Umbilical cord (tissue), 1 donor: ENCODE measurements at regions not wholly inside any gene's neighbourhood (a gene's known extent, or its start where the extent isn't known, plus 50 kb on each side); places are given as distances from the start of the nearest gene placed in this dataset.
"Not testable (repeated sequence)": the region's sequence is repeated elsewhere in the genome, so short reads cannot be mapped to it uniquely, and the experiment has no call there.

Experiments
- DNase-seq: peaks from one replicate; pipeline ENCODE4 v3.0.0-alpha.2; 2015; ENCODE audit warnings: low spot score

DNA sequence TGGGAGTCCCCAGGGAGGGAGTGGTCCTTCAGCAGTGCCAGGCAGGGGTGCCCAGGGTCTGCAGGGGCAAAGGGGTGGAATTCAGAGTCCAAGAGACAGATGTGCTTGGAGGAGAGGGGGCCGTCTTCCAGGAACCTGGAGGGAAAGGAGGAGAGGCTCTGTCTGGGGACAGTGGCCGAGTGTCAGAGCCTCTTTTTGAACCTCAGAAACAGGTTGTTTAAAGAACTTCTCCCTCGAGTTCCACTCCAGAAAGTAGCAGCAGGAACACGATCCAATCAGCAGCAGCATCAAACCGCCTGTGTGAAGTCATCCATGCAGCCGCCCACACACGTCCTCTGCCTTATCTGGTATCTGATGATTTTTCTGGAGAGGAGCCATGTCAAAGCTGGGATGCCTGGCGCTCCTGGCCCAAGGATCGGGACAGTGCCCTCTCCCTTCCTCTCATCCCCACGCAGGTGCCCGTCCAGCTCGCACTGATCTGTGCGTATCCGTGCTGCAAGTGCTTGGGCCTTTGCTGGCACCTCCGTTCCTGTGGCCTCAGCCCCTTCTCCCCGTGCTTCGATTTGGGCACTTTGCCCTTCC, 205.1 kb downstream of the NDUFA10 start:
- DNase-seq: no peak

DNA sequence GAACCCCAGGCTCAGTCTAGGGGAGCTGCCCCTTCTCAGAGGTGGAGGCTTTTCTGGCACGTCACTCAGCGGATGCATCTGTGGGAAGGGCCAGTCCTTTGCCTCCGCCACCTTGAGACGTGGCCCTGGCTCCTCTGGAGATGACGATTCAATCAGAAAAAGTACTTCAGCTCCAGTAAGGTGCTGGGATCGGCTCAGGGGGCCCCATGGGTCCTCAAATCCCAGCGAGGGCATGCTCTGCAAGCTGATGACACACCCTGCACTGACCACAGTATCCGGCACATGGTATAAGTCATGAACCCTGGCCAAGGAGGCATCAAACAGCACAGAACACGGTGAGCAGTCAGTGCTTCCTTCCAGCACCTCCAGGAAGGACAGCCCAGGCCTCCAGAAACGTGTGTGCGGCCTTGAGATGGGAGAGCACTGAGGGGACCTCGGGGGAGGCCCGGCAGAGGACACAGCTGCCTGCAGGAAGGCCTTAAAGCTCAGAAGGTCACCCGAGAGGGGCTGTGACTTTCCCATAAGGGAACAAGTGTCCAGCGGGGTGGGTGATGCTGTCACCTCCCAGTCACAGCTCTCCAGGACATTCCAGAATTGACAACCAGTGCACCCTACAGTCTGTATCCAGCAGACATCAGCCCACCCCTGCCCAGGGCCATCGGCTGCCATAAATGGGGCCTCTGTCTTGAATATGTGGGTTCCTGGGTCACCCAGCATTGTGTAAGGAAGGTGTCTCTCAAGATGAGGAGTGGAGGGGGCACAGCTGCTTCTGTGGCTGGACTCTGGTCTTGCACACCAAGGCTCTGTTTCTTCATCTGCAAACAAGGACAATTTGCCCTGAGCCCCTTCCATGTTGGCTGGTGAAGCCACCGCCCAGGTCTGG, 205.8 kb downstream of the NDUFA10 start:
- no peak for DNase-seq

- DNase-seq: no peak
Observed at GRCh38 chr2:239818531-239819011, 206.6 kb downstream of the NDUFA10 start.

GRCh38 chr2:239818086-239818485, 207.1 kb downstream of the NDUFA10 start:
- no peak for DNase-seq

DNA sequence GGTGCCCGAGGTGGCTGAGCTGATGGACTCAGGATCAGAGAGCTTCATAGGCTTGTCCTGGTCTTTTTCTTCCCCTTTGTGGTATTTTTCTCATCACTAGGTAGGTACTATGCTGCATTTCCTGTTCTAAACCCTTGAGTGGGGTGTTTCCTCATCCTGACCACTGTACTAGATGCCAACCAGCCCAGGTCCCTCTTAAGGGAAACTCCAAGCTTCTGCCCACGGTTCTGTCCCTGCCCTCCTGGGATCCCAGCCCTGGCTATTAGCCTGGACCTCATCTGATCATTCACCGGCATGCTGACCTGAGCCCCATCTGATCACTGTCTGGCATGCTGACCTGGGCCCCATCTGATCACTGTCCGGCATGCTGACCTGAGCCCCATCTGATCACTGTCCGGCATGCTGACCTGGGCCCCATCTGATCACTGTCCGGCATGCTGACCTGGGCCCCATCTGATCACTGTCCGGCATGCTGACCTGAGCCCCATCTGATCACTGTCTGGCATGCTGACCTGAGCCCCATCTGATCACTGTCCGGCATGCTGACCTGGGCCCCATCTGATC, 207.6 kb downstream of the NDUFA10 start:
- not testable (repeated sequence) for DNase-seq

- no peak for DNase-seq
Observed at GRCh38 chr2:239816576-239817467, 208.3 kb downstream of the NDUFA10 start.

GRCh38 chr2:239815671-239816070, 209.5 kb downstream of the NDUFA10 start:
- no peak for DNase-seq

DNA sequence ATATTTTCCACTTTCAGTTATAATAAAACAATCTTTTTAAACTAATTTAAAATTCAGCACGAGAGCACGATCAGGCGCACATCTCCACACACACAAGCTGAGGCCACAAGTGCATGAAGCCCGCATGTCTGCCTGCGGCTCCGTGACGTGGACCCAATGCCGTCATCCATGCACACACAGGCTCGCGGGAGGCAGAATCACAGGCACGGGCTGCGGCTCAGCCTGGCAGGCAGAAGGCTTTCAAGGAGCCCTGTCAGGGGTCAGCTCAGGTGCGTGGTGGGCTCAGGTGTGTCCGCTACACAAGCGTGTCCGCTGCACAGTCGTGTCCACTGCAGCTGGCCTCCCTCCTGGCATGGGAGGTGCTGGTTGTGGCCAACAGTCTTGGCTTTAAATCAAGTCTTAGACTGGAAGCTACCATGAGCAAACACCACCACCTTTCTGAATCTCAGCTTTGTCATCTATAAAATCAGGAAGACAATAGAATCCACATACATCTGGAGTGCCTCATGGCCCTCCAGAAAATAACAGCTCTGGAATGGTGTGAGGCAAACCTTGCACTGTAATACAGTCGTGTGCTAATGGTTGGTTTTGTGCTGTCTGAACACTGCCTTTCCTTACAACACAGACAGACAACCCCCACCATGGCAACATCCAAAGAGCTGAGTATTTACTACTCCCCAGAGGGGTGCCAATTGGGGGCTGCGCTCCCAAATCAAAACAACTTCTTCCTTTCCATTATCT, 210.1 kb downstream of the NDUFA10 start:
- DNase-seq: no peak

- DNase-seq: peak; percentile 79
Observed at GRCh38 chr2:239814116-239814860, 210.9 kb downstream of the NDUFA10 start.

DNA sequence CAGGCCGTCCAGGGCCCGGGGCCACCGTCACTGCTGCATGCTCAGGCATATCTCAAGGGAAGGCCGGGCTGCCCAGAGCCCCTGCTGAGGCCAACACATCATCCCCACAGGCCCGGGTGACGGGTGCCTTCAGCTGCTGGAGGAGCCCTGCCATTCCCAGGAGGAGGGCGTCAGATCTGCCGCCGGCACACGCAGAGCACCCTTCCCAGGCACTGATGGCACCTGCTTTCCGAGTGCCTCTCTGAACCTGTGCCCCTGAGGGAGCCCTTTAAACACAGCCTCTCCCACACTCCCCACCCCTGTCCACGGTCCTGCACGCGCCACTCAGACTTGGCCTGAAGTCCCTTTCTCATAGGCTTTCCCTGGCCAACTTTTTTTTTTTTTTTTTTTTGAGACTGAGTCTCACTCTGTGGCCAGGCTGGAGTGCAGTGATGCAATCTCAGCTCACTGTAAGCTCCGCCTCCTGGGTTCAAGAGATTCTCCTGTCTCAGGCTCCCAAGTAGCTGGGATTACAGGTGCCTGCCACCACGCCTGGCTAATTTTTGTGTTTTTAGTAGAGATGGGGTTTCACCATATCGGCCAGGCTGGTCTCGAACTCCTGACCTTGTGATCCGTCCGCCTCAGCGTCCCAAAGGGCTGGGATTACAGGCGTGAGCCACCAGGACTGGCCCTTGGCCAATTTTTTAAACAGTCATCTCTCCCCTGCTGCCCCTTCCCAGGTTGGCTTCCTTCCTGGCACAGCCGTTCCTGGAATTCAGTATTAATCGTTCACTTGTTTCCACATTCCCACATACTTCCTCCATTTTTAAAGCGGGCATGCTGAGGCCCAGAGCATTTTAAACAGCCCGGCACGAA, 211.7 kb downstream of the NDUFA10 start:
- DNase-seq: no peak

DNA sequence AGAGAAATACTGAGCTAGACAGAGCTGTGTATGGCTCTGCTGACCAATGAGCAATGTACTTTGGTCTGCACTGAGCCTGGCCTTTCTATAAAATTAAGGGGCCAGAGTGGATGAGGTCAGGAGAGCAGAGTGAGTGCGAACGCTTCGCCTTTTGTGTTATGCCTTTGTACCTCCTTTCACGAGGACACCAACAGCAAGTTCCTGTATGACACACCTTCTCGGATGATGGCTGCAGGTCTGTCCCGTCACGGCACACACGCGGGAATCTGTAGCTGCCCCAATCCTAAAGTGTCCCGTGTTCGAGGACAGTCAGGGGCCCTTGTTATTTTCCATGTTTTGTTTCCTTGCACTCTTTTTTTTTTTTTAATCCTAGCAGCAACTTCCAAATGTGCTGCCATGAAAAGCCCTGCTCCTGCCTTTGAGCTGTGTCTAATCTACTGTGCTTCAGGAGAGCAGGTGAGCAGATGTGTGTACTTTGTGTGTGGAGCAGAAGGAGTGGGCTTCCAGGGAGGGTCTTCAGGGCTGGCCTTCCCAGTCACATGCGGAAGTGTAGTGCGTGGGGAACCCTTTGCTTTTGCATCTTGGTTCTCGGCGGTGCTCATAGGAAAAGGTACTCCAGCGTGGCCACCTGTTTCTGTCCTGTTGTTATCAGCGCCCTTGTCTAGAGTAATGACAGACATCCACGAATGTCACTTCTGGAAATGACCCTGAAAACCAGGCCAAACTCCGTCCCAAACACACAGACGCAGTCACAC, 213.2 kb downstream of the NDUFA10 start:
- DNase-seq: no peak

DNA sequence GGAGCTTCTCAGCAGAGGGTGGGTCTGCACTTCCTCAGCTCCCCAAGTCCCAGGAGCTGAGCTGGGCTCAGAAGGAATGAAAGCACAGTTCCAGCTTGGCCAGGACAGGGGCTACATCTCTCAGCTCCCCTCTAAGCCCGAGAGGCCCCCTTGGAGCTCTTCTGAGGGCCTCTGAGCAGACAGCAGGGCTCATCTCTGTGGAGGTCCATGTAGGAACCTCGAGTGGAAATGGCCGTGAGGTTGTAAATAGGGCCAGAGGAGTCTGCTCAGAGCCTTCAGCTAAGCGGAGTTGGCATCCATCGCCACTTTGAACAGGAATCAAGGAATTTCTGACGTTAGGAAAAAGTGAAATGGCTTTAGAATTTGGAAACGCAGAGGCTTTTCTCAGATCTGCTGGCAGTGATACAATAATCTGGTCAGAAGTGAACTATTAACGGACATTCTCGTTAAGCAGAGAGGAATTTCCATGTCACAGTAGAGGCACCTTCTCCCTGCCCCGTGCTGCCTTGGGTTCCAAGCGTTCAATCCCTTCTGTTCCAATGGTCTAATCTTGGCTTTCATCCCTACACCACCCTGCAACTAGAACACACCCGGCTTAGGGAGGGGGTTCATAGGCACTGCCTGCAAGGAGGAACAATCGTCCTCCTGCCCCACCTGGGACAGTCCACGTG, 213.9 kb downstream of the NDUFA10 start:
- DNase-seq: peak; percentile 76

- no peak for DNase-seq
Observed at GRCh38 chr2:239809391-239809790, 215.8 kb downstream of the NDUFA10 start.

DNA sequence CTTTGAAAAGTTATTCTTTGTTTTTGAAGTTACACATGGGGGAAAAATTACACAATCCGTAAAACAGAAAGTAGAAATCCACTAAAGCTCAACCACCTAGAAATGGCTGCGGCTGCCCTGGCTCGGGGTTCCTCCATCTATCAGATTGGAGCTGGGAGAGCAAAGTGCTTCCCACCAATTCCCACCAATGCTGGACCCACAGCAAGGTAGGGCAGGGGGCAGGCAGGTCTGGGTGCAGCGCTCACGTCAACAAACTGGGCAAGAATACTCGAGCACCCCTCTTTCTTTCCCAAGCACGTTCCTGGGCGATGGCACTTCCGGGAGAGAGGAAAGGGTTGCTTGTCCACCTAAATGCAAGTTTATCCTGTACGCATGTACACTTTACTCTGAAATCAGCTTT, 217.6 kb downstream of the NDUFA10 start:
- no peak for DNase-seq

- no peak for DNase-seq
Observed at GRCh38 chr2:239806758-239807434, 218.2 kb downstream of the NDUFA10 start.

GRCh38 chr2:239806276-239806675, 218.9 kb downstream of the NDUFA10 start:
- no peak for DNase-seq

GRCh38 chr2:239805414-239805813, 219.7 kb downstream of the NDUFA10 start:
- no peak for DNase-seq

DNA sequence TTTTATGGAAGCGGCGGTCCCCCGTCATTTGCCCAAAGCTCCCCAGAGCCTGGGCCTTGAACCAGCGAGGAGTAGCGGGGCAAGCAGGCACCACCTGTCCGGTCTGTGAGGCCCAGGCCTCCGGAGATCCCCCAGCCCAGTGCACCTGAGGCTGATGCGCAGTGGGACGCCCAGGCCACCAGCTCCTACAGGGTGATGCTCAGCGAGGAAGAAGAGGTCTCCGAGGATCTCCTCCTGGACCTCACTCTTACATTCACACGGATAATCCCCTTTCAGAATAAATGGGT, 220.2 kb downstream of the NDUFA10 start:
- DNase-seq: no peak
